Adrenal gland (tissue), 9 donors: ENCODE measurements at regions not wholly inside any gene's neighbourhood (a gene's known extent, or its start where the extent isn't known, plus 50 kb on each side); places are given as distances from the start of the nearest gene placed in this dataset.

Experiments
- DNase-seq, 7 donors: peaks; one replicate each; pipeline ENCODE4 v3.0.0-alpha.2; 2019 to 2020
- H3K27ac ChIP-seq, 5 donors: fragments of 200-600 bp; sonication (generic) in 4 of 5; 1 replicate in 3 of 5; 2 replicates in 2 of 5; pipeline versions ENCODE4 v1.5.1 to v1.8.0; 2016 to 2020; ENCODE audit warnings: mild to moderate bottlenecking in 1 of 5
- H3K27me3 ChIP-seq: fragments of 200-600 bp; 2 replicates; pipeline ENCODE4 v1.8.0; 2021
- H3K36me3 ChIP-seq, 2 donors: fragments of 200-600 bp; replicated peaks in 1 of 2; 1 replicate in 1 of 2; 2 replicates in 1 of 2; pipeline versions ENCODE4 v1.5.1 to v1.8.0; 2018 to 2022
- H3K4me1 ChIP-seq, 2 donors: fragments of 200-600 bp; replicated peaks in 1 of 2; 1 replicate in 1 of 2; 2 replicates in 1 of 2; pipeline versions ENCODE4 v1.5.1 to v1.8.0; 2018 to 2021
- H3K4me3 ChIP-seq, 4 donors: fragments of 200-600 bp; sonication (generic) in 3 of 4; one replicate each; pipeline ENCODE4 v1.5.1; 2016 to 2018
- H3K9me3 ChIP-seq, 3 donors: fragments of 200-600 bp; sonication (generic) in 1 of 3; replicated peaks in 1 of 3; 1 replicate in 2 of 3; 2 replicates in 1 of 3; pipeline versions ENCODE4 v1.5.1 to v1.8.0; 2016 to 2021
- POLR2A ChIP-seq, 2 donors: fragments of 450-650 bp; IDR thresholded peaks; one replicate each; pipeline ENCODE4 v1.6.1; 2017; ENCODE audit warnings: antibody characterized with exemption in 2 of 2, mild to moderate bottlenecking in 2 of 2, moderate library complexity in 1 of 2
- WGBS, 4 donors: extraction: QIAGEN DNeasy Blood & Tissue Kit in 2 of 4; methylation state at CpG; one replicate each; pipeline versions ENCODE4 v1.1.5 to v1.1.7; 2013 to 2017; 5-methylcytosine and 5-hydroxymethylcytosine counted together
- intact Hi-C, 2 donors: fragments of 100-400 bp; cut with DNase I; formaldehyde crosslinking; loops; one replicate each; pipeline versions ENCODE4 v1.14.1 to v1.15.0; 2022 to 2023
- TF ChIP-seq, protein P1 (sequence below), 6 experiments: fragments of 450-650 bp in 4 of 6; fragments of 200-600 bp in 2 of 6; sonication (generic) in 1 of 6; IDR thresholded peaks; 1 replicate in 5 of 6; 2 replicates in 1 of 6; pipeline versions ENCODE4 v1.5.1 to v1.8.0; 2016 to 2021; ENCODE audit warnings: antibody characterized with exemption in 6 of 6, mild to moderate bottlenecking in 2 of 6, moderate library complexity in 1 of 6
- donor health status: healthy with polysubstance abuse.
- donor health status: Bipolar disorder and iron deficiency.
- donor health status: DM: yes; HTN: yes; CAD: no.
- donor health status: DM: no; HTN: no; CAD: no.
- donor health status: DM: no; HTN: no; CAD: no.

DNA sequence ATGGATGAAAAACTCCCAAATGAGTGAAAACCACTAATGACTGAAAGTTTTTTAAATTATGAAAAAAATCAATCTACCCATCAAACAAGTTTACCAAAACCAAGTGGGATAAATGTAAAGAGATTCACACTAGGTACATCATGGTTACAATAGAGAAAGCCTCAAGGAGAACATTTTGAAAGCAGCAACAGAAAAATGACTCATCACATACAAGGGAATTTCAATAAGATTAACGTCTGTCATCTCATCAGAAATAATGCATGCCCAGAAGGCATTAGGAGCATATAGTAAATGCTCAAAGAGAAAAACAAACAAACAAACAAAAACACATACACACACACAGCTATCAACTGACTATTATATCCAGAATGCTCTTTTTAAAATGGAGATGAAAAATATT is 261.8 kb upstream of the KIF2B start:
- no peak overlapping the region for H3K27ac ChIP-seq
- H3K27me3 ChIP-seq: no peaks in the 10 kb centered on the region
- H3K9me3 ChIP-seq: no peaks in the 10 kb centered on the region
- TF ChIP-seq, protein P1, sequence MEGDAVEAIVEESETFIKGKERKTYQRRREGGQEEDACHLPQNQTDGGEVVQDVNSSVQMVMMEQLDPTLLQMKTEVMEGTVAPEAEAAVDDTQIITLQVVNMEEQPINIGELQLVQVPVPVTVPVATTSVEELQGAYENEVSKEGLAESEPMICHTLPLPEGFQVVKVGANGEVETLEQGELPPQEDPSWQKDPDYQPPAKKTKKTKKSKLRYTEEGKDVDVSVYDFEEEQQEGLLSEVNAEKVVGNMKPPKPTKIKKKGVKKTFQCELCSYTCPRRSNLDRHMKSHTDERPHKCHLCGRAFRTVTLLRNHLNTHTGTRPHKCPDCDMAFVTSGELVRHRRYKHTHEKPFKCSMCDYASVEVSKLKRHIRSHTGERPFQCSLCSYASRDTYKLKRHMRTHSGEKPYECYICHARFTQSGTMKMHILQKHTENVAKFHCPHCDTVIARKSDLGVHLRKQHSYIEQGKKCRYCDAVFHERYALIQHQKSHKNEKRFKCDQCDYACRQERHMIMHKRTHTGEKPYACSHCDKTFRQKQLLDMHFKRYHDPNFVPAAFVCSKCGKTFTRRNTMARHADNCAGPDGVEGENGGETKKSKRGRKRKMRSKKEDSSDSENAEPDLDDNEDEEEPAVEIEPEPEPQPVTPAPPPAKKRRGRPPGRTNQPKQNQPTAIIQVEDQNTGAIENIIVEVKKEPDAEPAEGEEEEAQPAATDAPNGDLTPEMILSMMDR (IDR thresholded peaks at IDR 0.05): no peak
- no peak for TF ChIP-seq POLR2A (IDR thresholded peaks at IDR 0.05)
- no peaks in the 10 kb centered on the region for H3K36me3 ChIP-seq
- H3K4me3 ChIP-seq: no peak overlapping the region
- WGBS, 4 donors: 0 to 58% (median 41%) methylated on average over 1 of the region's 1 CpG
- no peak for DNase-seq
- intact Hi-C loops: no loop called here
- no peaks in the 10 kb centered on the region for H3K4me1 ChIP-seq

DNA sequence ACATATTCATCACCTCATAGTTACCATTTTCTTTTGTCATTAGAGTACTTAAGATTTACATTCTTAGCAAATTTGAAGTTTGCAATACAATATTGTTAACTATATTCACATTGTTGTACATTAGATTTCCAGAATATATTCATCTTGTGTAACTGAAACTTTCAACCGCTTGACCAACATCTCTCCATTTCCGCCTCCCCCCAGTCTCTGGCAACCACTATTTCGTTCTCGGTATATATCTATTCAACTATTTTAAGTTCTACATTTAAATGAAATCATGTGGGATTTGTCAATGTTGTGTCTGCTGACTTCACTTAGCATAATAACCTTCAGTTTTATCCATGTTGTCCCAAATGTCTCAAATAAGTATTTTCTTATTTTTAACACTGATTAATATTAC is 274.5 kb upstream of the KIF2B start:
- H3K9me3 ChIP-seq: no peaks in the 10 kb centered on the region
- intact Hi-C loops: no loop called here
- no peak overlapping the region for H3K27ac ChIP-seq
- no peak overlapping the region for H3K4me3 ChIP-seq
- no peaks in the 10 kb centered on the region for H3K36me3 ChIP-seq
- H3K4me1 ChIP-seq: no peaks in the 10 kb centered on the region
- H3K27me3 ChIP-seq: no peaks in the 10 kb centered on the region
- DNase-seq: no peak
- WGBS, 4 donors: 86 to 93% (median 87%) methylated on average over 4 of the region's 4 CpGs
- TF ChIP-seq, protein P1 (IDR thresholded peaks at IDR 0.05): no peak
- no peak for TF ChIP-seq POLR2A (IDR thresholded peaks at IDR 0.05)

DNA sequence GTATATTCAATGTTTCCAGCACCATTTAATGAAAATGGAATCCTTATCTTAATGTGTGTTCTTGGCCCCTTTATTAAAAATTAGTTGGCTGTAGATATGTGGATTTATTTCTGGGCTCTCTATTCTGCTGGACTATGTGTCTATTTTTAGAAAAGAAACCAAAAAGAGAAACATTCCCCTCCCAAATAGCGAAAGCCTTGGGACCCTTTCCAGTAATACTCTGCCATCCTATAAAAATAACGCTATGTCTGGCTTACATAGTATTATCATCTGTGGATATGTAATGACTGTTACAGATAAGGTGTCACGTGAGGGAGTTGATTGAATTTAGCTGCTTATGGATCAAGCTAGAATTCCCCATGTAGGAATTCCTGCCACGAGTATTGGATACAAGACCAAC is 279.3 kb upstream of the KIF2B start:
- H3K4me1 ChIP-seq: no peaks in the 10 kb centered on the region
- intact Hi-C loops: no loop called here
- H3K27ac ChIP-seq: no peak overlapping the region
- H3K9me3 ChIP-seq: no peaks in the 10 kb centered on the region
- H3K27me3 ChIP-seq: no peaks in the 10 kb centered on the region
- WGBS, 4 donors: 41 to 52% (median 43%) methylated on average over 4 of the region's 4 CpGs
- no peak overlapping the region for H3K4me3 ChIP-seq
- TF ChIP-seq, protein P1 (IDR thresholded peaks at IDR 0.05): no peak
- TF ChIP-seq POLR2A (IDR thresholded peaks at IDR 0.05): no peak
- no peaks in the 10 kb centered on the region for H3K36me3 ChIP-seq
- no peak for DNase-seq

DNA sequence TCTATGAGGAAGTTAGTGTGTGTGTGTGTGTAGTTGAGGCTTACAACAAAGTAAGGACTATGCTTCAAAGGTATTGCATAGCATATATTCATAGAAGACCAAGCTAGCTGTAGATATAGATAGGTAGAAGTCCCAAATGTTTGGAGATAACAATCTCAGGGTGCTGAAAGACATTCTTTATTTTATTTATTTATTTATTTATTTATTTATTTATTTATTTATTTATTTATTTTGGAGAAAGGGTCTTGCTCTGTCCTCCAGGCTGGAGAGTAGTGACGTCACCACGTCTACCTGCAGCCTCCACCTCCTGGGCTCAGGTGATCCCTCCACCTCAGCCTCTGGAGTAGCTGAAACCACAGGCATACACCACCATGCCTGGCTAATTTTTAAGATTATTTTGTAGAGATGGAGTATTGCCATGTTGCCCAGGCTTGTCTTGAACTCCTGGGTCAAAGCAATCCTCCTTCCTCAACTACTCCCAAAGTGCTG is 284.6 kb upstream of the KIF2B start:
- no peaks in the 10 kb centered on the region for H3K27me3 ChIP-seq
- no peak overlapping the region for H3K4me3 ChIP-seq
- H3K4me1 ChIP-seq: no peaks in the 10 kb centered on the region
- WGBS, 4 donors: 75 to 86% (median 82%) methylated on average over 2 of the region's 2 CpGs
- no peak overlapping the region for H3K27ac ChIP-seq
- no peak for DNase-seq
- TF ChIP-seq, protein P1 (IDR thresholded peaks at IDR 0.05): no peak
- TF ChIP-seq POLR2A (IDR thresholded peaks at IDR 0.05): no peak
- intact Hi-C loops: no loop called here
- no peaks in the 10 kb centered on the region for H3K36me3 ChIP-seq
- H3K9me3 ChIP-seq: no peaks in the 10 kb centered on the region
